Stimulated activated CD4-positive, alpha-beta T cell treated with anti-CD3 and anti-CD28 coated beads, Interleukin-2, amount 100 ng/mL, for 48 hours (primary cell): ENCODE measurements at regions not wholly inside any gene's neighbourhood (a gene's known extent, or its start where the extent isn't known, plus 50 kb on each side); places are given as distances from the start of the nearest gene placed in this dataset.
"Not testable (repeated sequence)": the region's sequence is repeated elsewhere in the genome, so short reads cannot be mapped to it uniquely, and the experiment has no call there.

Source experiments
- DNase-seq, 2 donors: peaks; one replicate each; pipeline ENCODE4 v3.0.0-alpha.2; 2020

GRCh38 chr2:128416806-128417205 is 98.1 kb upstream of the HS6ST1 start:
- no peak for DNase-seq

DNA sequence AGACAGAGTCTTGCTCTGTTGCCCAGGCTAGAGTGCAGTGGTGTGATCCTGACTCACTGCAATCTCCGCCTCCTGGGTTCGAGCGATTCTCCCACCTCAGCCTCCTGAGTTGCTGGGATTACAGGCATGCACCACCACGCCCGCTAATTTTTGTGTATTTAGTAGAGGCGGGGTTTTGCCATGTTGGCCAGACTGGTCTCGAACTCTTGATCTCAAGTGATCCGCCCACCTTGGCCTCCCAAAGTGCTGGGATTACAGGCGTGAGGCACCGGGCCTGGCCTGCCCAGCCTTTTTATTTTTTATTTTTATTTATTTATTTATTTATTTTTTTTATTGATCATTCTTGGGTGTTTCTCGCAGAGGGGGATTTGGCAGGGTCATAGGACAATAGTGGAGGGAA is 98.6 kb upstream of the HS6ST1 start:
- not testable (repeated sequence) for DNase-seq

- DNase-seq, result no peak
Observed at GRCh38 chr2:128420131-128420530, 101.5 kb upstream of the HS6ST1 start.

DNA sequence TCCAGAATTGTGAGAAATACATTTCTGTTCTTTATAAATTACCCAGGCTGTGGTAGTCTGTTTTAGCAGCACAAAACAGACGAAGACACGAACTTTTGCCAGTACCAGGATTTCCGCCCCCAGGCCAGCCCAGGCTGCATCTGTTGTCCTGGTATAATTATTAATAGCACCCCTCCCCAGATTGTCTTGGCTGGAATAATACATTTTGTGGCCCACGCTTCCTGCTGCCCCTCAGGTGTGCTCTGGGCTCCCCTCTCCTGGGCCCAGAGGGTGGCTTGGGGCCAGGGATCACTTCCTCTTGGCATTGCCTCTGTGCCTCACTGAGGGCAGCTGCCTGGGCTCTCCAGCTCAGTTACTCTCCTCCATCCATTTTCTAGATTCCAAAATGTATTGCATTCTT is 102.1 kb upstream of the HS6ST1 start:
- no peak for DNase-seq

DNA sequence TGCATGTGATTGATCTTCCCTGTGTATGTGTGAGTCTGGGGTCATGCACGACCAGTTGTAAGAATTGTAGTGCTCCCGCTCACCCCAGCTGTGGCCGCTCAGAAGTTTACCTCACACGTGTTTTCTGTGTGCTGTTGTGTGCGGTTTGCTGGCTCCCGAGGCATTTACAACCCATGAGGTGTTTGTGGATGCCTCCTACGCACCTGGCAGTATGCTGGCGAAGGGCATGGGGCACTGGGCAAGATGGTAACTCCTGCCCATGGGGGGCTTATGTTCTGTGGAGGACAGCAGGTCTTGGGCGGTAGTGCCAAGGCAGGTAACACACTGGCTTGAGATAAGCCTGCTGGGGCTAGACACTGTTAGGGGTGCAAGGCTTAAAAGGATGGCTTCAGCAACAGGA is 102.6 kb upstream of the HS6ST1 start:
- no peak for DNase-seq

- DNase-seq, result no peak
Observed at GRCh38 chr2:128421861-128422311, 103.2 kb upstream of the HS6ST1 start.

DNA sequence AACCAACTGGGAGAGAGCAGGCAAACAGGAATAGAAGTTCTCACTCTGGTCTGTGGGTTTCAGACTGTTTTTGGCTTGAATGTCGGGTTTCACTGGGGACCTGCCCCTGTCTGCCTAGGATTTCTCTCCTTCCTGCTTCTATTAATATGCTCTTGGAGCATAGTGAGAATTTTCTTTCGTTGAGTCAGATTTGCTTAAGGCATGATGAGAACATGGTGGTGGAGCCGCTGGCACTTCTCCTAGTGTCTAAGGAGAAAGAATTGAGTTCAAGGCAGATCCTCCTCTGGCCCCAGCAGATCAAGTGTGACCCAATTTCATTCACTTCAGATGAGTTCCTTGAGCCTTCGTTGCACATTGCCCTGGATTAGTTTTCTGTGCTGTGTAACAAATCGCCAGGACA is 103.9 kb upstream of the HS6ST1 start:
- no peak for DNase-seq

- no peak for DNase-seq
Observed at GRCh38 chr2:128423788-128424165, 105.1 kb upstream of the HS6ST1 start.

DNA sequence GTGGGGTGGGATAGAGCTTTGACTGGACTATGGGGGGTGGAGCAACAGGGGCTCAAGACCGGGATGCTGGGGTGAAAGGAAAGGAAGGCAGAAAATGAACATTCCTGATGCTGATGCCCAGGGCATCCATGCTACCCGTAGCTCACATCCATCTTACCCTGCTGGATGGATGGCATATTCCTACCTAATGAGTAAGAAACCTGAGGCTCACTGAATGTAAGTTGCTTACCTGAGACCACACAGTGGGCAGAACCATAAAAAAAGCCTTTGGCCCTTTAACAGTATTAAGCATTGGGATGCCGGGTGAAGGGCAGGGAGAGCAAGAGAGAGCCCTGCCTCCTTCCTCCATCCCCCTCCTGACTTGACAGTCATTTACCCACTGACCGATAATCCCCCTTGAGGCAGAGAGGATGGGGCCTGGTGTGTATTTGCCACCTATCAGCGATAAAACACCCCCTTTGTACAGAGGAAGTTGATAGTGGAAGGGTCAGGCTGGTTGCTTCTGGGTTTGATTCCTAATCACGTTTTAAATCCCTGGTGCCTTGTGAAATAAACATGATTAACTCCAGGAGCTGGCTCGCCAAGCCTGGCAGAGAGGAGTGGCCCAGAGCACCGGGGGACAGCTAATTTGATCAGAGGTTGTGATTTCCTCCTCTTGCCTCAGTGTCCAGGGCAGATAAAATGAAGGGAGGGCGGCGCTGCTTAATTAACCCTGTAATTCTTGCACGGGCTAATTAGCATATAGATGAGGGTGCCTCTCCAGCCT is 105.9 kb upstream of the HS6ST1 start:
- no peak for DNase-seq

DNA sequence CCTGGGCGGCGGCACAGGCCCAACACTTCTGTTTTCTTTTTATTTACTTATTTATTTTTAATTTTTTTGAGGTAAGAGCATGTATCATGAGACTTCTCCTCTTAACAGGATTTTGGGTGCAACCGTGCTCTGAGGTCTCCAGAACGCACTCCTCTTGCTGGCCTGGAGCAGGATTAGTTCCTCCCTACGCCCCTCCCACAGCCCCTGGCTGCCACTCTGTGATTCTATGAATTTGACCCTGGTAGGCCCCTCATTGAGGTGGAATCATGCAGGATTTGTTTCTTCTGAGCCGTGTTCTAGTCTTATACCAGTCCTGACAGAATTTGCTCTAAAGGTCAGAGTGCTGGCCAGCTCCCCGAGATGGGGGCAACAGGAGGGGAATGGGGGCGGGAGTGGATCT is 106.5 kb upstream of the HS6ST1 start:
- DNase-seq, result no peak

- no peak for DNase-seq
Observed at GRCh38 chr2:128425731-128426620, 107.3 kb upstream of the HS6ST1 start.

- no peak for DNase-seq
Observed at GRCh38 chr2:128427413-128427755, 108.7 kb upstream of the HS6ST1 start.

- DNase-seq, result no peak
Observed at GRCh38 chr2:128428415-128428814, 109.7 kb upstream of the HS6ST1 start.

GRCh38 chr2:128432423-128432822 is 113.8 kb upstream of the HS6ST1 start:
- no peak for DNase-seq

- no peak for DNase-seq
Observed at GRCh38 chr2:128433911-128434550, 115.4 kb upstream of the HS6ST1 start.

GRCh38 chr2:128435576-128436478 is 117.2 kb upstream of the HS6ST1 start:
- DNase-seq, result no peak

DNA sequence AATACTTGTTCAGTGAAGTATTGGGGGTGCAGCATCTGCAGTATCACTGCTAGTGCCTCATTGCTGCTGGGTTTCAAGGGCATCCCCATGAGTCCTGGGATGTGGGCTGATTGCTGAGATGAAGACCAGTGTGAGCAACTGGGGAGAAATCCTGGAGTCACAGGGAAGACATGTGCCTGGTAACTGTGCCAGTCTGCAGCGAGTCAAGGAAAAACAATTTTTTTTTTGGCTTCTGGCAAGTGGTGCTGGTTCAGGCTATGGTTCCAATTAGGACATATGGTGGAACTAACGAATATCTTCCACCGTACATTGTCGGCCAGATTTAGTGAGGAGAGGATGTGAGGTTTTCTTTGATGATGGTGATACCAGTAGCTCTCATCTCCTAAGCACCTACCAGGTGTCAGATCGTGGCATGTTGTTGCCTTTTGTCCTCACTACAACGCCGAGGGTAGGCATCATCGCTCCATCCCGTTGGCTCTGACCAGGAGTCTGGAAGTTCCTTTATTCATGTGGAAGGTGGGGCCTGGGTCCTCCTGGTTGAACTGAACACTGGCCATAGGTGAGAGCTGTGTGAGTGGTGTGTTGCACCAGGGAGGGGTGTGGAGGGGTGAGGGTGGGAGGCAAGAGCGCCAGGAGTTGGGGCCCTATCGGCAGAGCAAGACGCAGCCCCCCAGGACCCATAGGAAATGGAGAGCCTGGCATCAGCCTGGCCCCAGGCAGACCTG is 118.0 kb upstream of the HS6ST1 start:
- no peak for DNase-seq

DNA sequence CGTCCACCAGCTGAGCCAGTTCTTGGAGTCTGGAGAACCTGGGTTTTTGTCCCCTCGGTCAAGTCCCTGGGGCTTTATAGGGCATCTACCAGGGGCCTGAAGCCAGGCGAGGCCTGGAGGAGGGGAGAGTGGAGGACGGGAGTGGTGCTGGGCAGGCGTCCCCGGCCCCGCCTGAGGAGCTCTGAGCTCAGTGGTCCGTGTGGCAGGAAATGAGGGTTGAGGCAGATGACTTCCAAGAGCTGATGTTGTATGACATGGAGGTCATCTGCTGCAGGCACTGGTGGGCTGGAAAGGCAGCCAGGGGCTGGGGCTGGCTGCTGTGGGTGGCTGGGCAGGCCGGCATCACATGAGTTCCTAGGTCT is 118.5 kb upstream of the HS6ST1 start:
- no peak for DNase-seq

DNA sequence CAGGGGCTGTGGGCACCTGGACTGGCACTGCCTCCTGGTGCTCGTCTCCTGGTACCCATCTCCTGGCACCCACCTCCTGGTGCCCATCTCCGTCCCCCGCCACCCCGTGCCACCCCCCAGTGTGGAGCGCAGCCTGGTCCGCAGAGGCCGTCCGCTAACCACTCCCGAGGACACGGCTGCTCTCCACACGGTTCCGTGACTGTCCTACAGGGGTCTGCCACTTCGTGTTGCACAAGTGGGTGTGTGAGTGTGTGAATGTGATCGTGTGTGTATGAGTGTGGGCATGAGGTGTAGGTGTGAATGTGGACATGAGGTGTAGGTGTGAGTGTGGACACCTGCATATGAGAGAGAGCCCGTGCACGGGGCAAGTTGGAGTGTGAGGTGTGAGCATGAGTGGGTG is 119.4 kb upstream of the HS6ST1 start:
- no peak for DNase-seq

- DNase-seq, result no peak
Observed at GRCh38 chr2:128438586-128438985, 119.9 kb upstream of the HS6ST1 start.

GRCh38 chr2:128439031-128439790 is 120.5 kb upstream of the HS6ST1 start:
- DNase-seq, result no peak
